ENCODE measurements at regions not wholly inside any gene's neighbourhood (a gene's known extent, or its start where the extent isn't known, plus 50 kb on each side); places are given as distances from the start of the nearest gene placed in this dataset.

GRCh38 chr3:170751899-170752293 is 118.1 kb downstream of the RPL22L1 start:
- DNase-seq, result no peak

DNA sequence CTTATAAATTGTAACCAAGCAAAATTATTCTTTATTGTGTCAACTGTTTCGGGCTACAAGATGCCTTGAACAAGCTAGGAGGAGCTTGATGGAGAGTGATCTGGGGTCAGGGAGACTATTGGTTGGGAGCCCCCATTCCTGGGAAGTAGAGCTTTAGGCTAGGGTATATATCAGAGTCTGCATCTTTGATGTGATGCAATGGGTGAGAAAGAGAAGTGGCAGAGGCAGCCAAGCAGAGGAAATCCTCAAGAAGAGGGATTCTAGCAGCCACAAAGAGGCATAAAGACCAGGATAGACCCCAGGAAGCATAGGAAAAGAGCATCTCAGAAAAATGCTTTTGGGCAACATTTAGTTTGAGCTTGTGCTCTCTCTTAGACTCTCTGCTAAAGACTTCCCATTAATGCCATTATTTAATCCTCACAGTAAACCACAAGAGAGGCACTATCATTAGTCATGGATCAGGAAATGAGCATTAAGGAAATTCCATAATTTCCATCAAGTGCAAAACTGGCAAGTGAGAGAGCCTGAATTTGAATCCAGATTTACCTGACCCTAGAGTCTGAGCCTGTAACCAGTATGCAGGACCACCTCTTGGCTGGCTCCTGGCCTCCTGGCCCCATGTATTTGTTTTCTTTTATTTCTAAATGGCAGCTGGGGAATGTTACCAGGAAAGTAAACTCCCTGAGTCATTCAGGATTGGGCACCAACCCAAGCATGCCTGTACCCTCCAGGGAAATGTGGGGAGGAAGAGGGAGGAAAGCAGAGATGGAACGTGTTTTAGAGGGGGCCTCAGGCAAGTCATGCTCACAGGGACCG is 118.7 kb downstream of the RPL22L1 start:
- no peak for DNase-seq

GRCh38 chr3:170750478-170750830 is 119.5 kb downstream of the RPL22L1 start:
- no peak for DNase-seq

DNA sequence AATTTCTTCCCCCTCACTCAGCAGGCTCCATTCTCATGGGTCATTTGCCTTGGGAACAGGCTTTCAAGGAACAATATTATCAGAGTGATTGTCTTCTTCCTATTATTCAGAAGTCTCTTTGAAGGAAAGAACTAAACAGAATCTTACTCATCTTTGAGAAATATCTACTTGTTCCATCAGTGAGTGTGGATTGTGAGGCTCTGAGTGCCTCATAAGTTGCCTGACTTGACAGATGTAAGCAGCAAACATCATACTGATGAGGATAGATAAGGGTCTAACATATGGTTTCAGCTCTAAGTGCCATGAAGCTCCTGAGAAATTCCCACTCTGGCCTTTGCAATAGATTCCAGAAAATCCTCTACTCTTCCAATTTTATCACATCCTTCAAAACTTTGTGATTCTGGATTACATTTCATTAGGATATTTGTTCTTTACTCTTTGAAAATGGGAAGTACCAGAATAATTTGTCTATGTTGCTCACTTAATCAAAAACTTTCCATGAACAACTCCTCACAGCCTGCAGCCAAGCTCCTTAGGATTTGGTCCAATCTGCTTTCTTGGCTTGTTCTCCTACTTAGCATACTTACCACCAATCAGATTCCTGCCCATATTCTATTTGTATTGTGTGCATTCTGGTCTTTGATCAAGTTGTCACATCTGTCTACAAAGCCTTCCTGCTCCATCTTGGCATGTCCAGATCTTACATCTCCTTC is 120.1 kb downstream of the RPL22L1 start:
- DNase-seq, result no peak

DNA sequence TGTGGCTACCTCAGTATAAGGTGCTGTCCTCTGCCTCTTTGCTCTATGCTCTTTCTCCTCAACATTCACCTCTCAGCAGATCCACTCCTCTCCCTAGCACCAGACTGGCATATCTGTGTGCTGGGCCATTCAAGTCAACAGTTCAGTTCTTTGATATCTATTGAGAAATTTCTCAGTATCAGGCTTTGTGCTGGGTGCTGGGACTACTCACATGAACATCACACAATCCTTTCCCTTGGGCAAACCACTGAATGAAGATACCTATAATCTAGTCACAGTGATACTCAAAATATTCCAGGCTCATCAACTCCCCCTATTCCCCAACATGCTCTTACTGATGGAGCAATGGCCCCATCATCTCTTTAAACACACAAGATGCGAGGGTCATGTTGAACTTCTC is 120.8 kb downstream of the RPL22L1 start:
- no peak for DNase-seq

- no peak for DNase-seq
Measured at GRCh38 chr3:170746175-170746942, 123.6 kb downstream of the RPL22L1 start.

GRCh38 chr3:170745211-170745718 is 124.7 kb downstream of the RPL22L1 start:
- DNase-seq, result no peak

DNA sequence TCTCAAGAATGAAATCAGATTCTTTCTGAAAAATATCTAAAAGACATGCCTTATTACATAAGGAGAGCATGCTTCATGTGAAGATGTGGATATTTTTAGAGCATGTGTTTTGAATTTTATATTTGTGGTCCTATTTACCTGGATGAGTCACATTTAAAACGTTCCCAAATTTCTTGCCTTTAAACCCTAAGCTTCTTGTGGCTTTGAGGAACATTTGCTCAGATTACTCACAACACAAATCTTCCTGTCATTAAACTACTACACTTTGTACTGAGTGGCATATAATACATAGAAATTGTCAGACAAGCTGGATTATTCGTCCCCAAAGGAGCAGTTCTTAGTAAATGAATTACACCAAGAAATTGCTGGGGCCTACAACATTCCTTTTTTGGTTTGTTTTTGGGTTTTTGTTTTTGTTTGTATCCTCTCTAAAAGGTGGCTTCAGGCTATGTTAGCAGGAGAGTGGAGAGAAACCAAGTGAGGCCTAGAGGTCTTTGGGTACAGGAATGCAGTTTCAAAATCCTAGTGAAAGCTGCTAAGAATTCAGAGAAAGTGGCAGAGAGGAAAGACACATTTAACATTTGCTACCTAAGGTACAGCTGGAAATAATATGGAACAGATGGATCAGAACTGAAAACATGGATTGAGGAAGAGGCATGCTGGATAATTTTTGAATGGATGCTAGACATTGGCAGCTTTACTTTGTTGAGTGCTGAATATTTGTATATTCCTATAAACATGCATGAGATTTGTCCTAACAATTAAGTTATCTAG is 128.1 kb downstream of the RPL22L1 start:
- DNase-seq, result no peak

DNA sequence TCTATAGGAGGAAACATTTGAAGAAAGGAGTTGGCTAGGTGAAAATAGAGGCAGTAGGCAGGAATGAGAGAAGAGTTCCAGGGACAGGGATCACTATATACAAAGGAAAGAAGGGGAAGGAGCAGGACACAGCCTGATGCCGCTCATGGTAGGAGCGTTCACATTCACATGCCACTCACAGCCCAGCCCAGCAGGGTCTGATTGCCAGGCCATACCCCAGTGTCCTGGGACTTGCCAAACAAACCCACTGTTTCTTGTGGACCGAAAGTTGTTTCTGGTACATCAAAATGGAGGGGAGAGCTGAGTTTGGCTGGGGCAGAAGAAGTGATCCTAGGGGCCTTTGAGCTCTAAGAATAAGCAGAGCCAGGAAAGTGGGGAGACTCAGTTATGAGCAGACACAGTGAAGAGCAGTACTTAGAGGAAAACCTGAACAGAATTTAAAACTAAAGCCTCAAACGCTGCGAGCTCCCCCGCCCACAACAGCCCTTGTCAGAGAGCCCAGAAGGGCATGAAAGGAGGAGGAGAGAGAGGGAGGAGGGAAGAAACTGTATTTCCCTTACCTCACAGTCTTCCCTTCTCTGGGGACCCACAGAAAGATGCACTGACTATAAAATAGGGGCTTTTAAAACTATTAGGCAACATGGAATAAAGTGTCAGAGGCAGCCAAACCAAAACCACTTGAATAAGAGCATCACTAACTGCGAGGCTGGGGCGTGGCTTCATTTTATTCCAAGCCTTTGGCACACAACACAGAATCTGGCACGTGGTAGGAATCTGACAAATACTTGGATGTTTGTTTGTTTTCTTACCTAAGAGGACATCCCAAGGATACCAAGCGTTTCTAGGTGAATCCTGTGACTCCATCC is 129.0 kb downstream of the RPL22L1 start:
- DNase-seq, result no peak

GRCh38 chr3:170740285-170740684 is 129.7 kb downstream of the RPL22L1 start:
- DNase-seq, result no peak

DNA sequence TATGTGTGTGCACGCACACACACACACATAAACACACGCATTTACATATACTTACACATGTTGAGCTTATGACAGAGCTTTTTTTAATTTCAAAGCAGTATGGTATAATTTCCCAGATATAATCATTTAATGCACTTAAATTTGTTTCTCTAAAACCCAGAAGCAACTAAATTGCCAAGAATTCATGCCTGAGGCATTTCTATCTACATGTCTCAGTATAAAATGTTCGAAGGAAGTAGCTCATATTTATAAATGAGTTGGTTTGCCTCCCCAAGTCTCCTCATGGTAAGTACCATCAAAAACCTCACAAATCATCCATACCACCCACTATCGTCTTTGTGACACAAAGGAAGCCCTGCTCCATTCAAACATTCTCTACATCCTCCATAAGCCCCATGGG is 130.6 kb downstream of the RPL22L1 start:
- no peak for DNase-seq

- DNase-seq, result no peak
Measured at GRCh38 chr3:170738766-170739165, 131.2 kb downstream of the RPL22L1 start.

DNA sequence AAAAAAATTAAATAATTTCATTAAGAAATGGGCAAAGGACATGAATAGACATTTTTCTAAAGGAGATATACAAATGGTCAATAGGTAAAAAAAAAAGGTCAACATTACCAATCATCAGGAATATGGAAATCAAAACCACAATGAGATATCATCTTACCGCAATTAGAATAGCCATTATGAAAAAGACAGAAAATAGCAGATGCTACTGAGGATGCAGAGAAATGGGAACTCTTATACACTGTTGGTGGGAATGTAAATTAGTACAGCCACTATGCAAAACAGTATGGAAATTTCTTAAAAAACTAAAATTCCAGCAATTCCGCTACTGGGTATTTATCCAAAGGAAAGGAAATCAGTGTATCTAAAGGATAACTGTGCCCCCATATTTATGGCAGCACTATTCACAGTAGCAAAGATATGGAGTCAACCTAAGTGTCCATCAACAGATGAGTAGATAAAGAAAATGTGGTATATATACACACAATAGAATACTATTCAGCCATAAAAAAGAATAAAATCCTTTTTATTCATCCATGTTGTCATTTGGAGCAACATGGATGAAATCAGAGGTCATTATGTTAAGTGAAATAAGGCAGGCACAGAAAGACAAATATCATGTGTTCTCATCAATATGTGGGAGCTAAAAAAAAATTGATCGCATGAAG is 132.4 kb downstream of the RPL22L1 start:
- no peak for DNase-seq

GRCh38 chr3:170735821-170736220 is 134.2 kb downstream of the RPL22L1 start:
- no peak for DNase-seq

DNA sequence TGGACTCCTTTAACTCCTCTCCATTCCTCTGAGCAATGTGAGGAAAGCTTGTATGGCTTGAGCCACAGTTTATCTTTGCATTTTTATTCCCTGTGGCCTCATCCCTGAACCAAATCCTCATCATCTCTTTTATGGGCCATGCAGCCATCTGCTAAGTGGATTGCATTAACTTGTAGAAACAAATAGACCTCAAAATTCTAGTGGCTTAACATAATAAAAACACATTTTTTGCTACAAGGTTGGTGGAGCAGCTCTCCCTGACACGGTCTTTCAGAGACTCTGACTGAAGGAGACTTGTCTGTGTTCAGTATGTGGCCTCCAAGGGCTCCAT is 135.3 kb downstream of the RPL22L1 start:
- DNase-seq, result no peak

- no peak for DNase-seq
Measured at GRCh38 chr3:170734043-170734734, 135.8 kb downstream of the RPL22L1 start.

DNA sequence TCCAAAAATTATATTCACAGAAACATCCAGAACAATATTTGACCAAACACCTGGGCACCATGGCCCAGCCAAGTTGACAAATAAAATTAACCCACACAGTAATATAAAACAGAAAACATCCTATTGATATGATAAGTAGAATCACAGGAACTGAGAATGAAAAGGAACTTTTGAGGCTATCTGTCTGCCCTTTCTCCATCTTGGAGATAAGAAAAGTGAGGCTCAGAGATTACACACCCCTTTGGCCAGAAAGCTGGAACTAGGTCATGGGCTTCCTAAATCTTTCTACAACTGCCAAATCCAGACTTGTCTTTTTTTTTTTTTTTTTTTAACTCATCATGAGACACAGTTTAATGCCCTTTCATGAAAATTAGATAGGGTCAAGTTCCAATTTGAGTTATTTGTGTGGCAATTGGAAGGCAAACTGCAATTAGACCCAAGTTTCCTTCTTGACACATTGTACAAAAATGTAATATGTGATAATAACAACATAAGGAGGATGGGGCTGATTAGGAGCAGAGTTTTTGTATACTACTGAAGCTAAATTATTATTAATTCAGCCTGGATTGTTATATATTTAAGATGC is 137.2 kb downstream of the RPL22L1 start:
- no peak for DNase-seq

DNA sequence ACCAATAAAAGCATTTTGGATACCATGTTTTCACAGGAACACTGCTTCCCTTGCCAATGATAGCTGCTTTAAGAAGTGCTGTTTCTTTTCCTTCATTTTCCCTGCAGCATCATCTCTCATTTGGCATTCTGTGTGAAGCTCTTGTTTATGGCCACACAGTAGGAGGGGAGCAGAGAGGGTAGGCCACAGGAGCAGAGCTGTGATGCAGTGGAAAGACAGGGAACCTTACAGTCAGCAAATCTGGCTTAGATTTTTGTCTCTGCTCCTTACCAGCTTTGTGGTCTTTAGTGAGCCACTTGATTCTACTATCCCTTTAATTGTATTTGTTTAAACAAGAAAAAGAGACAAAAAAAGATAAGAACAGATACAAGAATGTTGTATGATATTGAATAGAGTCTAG is 138.7 kb downstream of the RPL22L1 start:
- no peak for DNase-seq

DNA sequence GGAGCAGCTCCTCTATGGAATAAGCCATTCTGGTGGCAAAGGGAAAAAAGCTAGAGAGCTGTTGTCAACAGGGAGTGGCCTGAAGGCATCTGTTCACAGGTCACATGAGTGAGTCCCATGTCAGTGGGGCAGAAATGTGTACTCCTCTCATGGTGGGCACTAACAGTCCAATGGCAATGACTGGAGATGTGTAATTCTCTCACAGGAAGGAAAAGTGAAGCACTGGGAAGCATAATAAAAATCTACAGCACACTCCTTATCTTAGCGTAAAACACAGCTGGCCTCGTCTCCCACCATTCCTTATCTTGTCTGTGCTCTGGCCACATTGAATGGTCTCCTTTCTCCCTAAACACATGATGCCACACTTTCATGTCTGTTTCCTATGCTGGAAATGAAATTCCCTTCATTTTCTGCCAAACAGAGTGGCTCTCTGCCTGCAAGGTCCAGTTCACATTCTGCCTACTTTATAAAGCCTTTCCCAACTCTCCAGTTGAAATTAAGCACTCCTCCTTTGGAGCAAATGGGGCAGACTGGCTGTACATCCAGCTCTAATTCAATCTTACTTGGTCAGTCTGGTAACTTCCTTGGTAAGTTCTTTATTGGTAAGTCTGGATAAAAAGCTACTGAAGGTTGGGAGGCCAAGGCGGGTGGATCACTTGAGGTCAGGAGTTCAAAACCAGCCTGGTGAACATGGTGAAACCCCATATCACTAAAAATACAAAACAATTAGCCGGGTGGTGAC is 139.8 kb downstream of the RPL22L1 start:
- DNase-seq, result no peak

DNA sequence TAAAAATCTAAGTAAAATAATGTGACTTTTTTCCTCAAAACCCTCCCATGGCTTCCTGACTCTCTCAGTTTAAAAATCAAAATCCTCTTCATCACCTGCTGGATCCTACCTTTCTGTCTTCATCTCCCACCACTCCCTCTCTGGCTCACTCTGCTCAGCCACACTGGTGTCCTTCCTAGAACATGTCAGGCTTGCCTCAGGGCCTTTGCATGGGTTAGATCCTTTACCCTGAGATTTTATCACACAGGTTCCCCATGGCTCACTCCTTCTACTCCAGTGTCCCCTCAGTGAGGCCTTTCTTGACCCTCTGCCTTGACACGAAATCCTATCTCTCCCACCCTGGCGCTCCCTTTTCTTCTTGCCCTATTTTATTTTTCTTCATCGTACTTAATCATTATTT is 141.8 kb downstream of the RPL22L1 start:
- DNase-seq, result no peak

Data from stimulated activated CD8-positive, alpha-beta memory T cell treated with anti-CD3 and anti-CD28 coated beads, Interleukin-4, amount 100 ng/mL, for 48 hours (primary cell).